Mucosa of gallbladder (tissue), 1 donor: ENCODE measurements at regions not wholly inside any gene's neighbourhood (a gene's known extent, or its start where the extent isn't known, plus 50 kb on each side); places are given as distances from the start of the nearest gene placed in this dataset.
"Not testable (repeated sequence)": the region's sequence is repeated elsewhere in the genome, so short reads cannot be mapped to it uniquely, and the experiment has no call there.

Source experiments
- DNase-seq: peaks from one replicate; pipeline ENCODE4 v3.0.0-alpha.2; 2020; ENCODE audit warnings: low spot score
- donor health status: DM: no; HTN: no; CAD: no.

DNA sequence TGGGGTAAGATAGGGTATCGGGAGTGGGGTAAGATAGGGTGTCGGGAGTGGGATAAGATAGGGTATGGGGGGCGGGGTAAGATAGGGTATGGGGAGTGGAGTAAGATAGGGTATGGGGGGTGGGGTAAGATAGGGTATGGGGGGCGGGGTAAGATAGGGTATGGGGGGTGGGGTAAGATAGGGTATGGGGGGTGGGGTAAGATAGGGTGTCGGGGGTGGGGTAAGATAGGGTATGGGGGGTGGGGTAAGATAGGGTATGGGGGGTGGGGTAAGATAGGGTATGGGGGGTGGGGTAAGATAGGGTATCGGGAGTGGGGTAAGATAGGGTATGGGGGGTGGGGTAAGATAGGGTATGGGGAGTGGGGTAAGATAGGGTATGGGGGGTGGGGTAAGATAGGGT is 269.5 kb downstream of the TCERG1L start:
- not testable (repeated sequence) for DNase-seq
